ENCODE measurements at regions not wholly inside any gene's neighbourhood (a gene's known extent, or its start where the extent isn't known, plus 50 kb on each side); places are given as distances from the start of the nearest gene placed in this dataset.

GRCh38 chr1:59115865-59116264 is 181.0 kb upstream of the FGGY start:
- no peak for TF ChIP-seq CTCF (IDR thresholded peaks at IDR 0.05)

- no peak for TF ChIP-seq CTCF (IDR thresholded peaks at IDR 0.05)
These were observed 179.9 kb upstream of the FGGY start for GRCh38 chr1:59116920-59117542.

- no peak for TF ChIP-seq CTCF (IDR thresholded peaks at IDR 0.05)
These were observed 174.4 kb upstream of the FGGY start for GRCh38 chr1:59122527-59122926.

GRCh38 chr1:59123081-59123681 is 173.7 kb upstream of the FGGY start:
- TF ChIP-seq CTCF (IDR thresholded peaks at IDR 0.05), result no peak

GRCh38 chr1:59124166-59124565 is 172.7 kb upstream of the FGGY start:
- TF ChIP-seq CTCF (IDR thresholded peaks at IDR 0.05), result no peak

GRCh38 chr1:59125154-59125553 is 171.7 kb upstream of the FGGY start:
- TF ChIP-seq CTCF (IDR thresholded peaks at IDR 0.05), result no peak

GRCh38 chr1:59125676-59126320 is 171.1 kb upstream of the FGGY start:
- no peak for TF ChIP-seq CTCF (IDR thresholded peaks at IDR 0.05)
